HEK293 (cell line): ENCODE measurements at regions not wholly inside any gene's neighbourhood (a gene's known extent, or its start where the extent isn't known, plus 50 kb on each side); places are given as distances from the start of the nearest gene placed in this dataset.

Source experiments
- CTCF ChIA-PET: fragments of 350-600 bp; formaldehyde crosslinking; extraction: SDS; loops from one replicate; lab custom pipeline; 2021; ENCODE audit warnings: antibody characterized with exemption; lab: Yijun Ruan, JAX
- POLR2A ChIA-PET: fragments of 300-600 bp; formaldehyde crosslinking; extraction: SDS; loops from one replicate; lab custom pipeline; 2020; ENCODE audit warnings: antibody characterized with exemption, inconsistent platforms; lab: Yijun Ruan, JAX
- H3K27ac ChIP-seq: fragments of 200-500 bp; sonication (Bioruptor generic); 2 replicates; pipeline ENCODE4 v1.5.1; 2014; ENCODE audit warnings: low read depth, low read length, control low read depth, inconsistent platforms; ENCODE audit errors: extremely low read depth
- H3K36me3 ChIP-seq, 2 experiments: fragments of 200-500 bp in 1 of 2; sonication (Bioruptor generic) in 1 of 2; 1 replicate in 1 of 2; 2 replicates in 1 of 2; pipeline ENCODE4 v1.5.1; 2014 to 2017; ENCODE audit warnings: inconsistent platforms in 2 of 2, low read length in 2 of 2; ENCODE audit not compliant: control insufficient read depth in 2 of 2, insufficient read depth in 1 of 2
- H3K4me1 ChIP-seq: fragments of 200-500 bp; sonication (Bioruptor generic); 2 replicates; pipeline ENCODE4 v1.5.1; 2014; ENCODE audit warnings: mild to moderate bottlenecking, low read length, inconsistent platforms; ENCODE audit not compliant: control insufficient read depth, insufficient read depth
- H3K4me3 ChIP-seq: 2 replicates; pipeline ENCODE4 v1.5.1; 2011; ENCODE audit warnings: low read depth, mild to moderate bottlenecking, control low read depth, low read length, moderate library complexity
- H3K9me3 ChIP-seq: fragments of 200-500 bp; sonication (Bioruptor generic); 2 replicates; pipeline ENCODE4 v1.5.1; 2014; ENCODE audit warnings: low read depth, low read length, inconsistent platforms; ENCODE audit not compliant: control insufficient read depth, insufficient read depth
- EGR2 ChIP-seq: fragments of 450-650 bp; formaldehyde crosslinking; IDR thresholded peaks from 2 replicates; pipeline ENCODE4 v1.5.1; 2016; ENCODE audit warnings: low read depth, missing biosample characterization, missing genetic modification characterization
- GLIS2 ChIP-seq: fragments of 450-650 bp; formaldehyde crosslinking; IDR thresholded peaks from 2 replicates; pipeline ENCODE4 v1.5.1; 2016; ENCODE audit warnings: missing biosample characterization, missing genetic modification characterization
- KLF7 ChIP-seq: fragments of 450-650 bp; formaldehyde crosslinking; IDR thresholded peaks from 2 replicates; pipeline ENCODE4 v1.5.1; 2016; ENCODE audit warnings: missing biosample characterization, missing genetic modification characterization, borderline replicate concordance
- KLF8 ChIP-seq: fragments of 450-650 bp; formaldehyde crosslinking; IDR thresholded peaks from 2 replicates; pipeline ENCODE4 v1.5.1; 2016; ENCODE audit warnings: missing biosample characterization, missing genetic modification characterization
- MZF1 ChIP-seq: fragments of 450-650 bp; formaldehyde crosslinking; IDR thresholded peaks from 2 replicates; pipeline ENCODE4 v1.5.1; 2017; ENCODE audit warnings: missing biosample characterization, missing genetic modification characterization, borderline replicate concordance
- PRDM10 ChIP-seq: fragments of 450-650 bp; formaldehyde crosslinking; IDR thresholded peaks from 2 replicates; pipeline ENCODE4 v1.5.1; 2016; ENCODE audit warnings: missing biosample characterization, missing genetic modification characterization
- SALL2 ChIP-seq: fragments of 450-650 bp; formaldehyde crosslinking; IDR thresholded peaks from 2 replicates; pipeline ENCODE4 v1.5.0; 2017; ENCODE audit warnings: missing biosample characterization, mild to moderate bottlenecking, missing genetic modification characterization, borderline replicate concordance
- SP2 ChIP-seq: fragments of 450-650 bp; formaldehyde crosslinking; IDR thresholded peaks from 2 replicates; pipeline ENCODE4 v1.5.1; 2016; ENCODE audit warnings: missing biosample characterization, missing genetic modification characterization
- YY2 ChIP-seq: fragments of 450-650 bp; formaldehyde crosslinking; IDR thresholded peaks from 2 replicates; pipeline ENCODE4 v1.5.1; 2016; ENCODE audit warnings: missing biosample characterization, missing genetic modification characterization
- ZBTB10 ChIP-seq: fragments of 450-650 bp; formaldehyde crosslinking; IDR thresholded peaks from 2 replicates; pipeline ENCODE4 v1.5.1; 2016; ENCODE audit warnings: missing biosample characterization, missing genetic modification characterization
- ZBTB26 ChIP-seq: fragments of 450-650 bp; formaldehyde crosslinking; optimal IDR thresholded peaks from 2 replicates; pipeline ENCODE3; 2016; ENCODE audit warnings: missing biosample characterization, mild to moderate bottlenecking, missing genetic modification characterization
- ZBTB48 ChIP-seq: fragments of 450-650 bp; formaldehyde crosslinking; IDR thresholded peaks from 2 replicates; pipeline ENCODE4 v1.5.1; 2016; ENCODE audit warnings: missing biosample characterization, missing genetic modification characterization
- ZNF138 ChIP-seq: fragments of 450-650 bp; formaldehyde crosslinking; IDR thresholded peaks from 2 replicates; pipeline ENCODE4 v1.5.1; 2016; ENCODE audit warnings: missing biosample characterization, missing genetic modification characterization, borderline replicate concordance
- ZNF174 ChIP-seq: fragments of 450-650 bp; formaldehyde crosslinking; IDR thresholded peaks from 2 replicates; pipeline ENCODE4 v1.5.0; 2017; ENCODE audit warnings: missing biosample characterization, mild to moderate bottlenecking, missing genetic modification characterization
- ZNF18 ChIP-seq: fragments of 450-650 bp; formaldehyde crosslinking; IDR thresholded peaks from 2 replicates; pipeline ENCODE4 v1.5.1; 2016; ENCODE audit warnings: missing biosample characterization, missing genetic modification characterization
- ZNF221 ChIP-seq: fragments of 450-650 bp; formaldehyde crosslinking; IDR thresholded peaks from 2 replicates; pipeline ENCODE4 v1.5.1; 2017; ENCODE audit warnings: missing biosample characterization, missing genetic modification characterization, borderline replicate concordance
- ZNF26 ChIP-seq: fragments of 450-650 bp; formaldehyde crosslinking; IDR thresholded peaks from 2 replicates; pipeline ENCODE4 v1.5.1; 2016; ENCODE audit warnings: missing biosample characterization, missing genetic modification characterization
- ZNF416 ChIP-seq: fragments of 450-650 bp; formaldehyde crosslinking; IDR thresholded peaks from 2 replicates; pipeline ENCODE4 v1.5.1; 2016; ENCODE audit warnings: missing biosample characterization, missing genetic modification characterization
- ZNF48 ChIP-seq: fragments of 450-650 bp; formaldehyde crosslinking; IDR thresholded peaks from 2 replicates; pipeline ENCODE4 v1.5.1; 2016; ENCODE audit warnings: missing biosample characterization, missing genetic modification characterization
- ZNF621 ChIP-seq: fragments of 450-650 bp; formaldehyde crosslinking; IDR thresholded peaks from 2 replicates; pipeline ENCODE4 v1.5.1; 2017; ENCODE audit warnings: missing biosample characterization, missing genetic modification characterization
- ZNF645 ChIP-seq: fragments of 450-650 bp; formaldehyde crosslinking; IDR thresholded peaks from 2 replicates; pipeline ENCODE4; 2016; ENCODE audit warnings: missing biosample characterization, missing genetic modification characterization
- ZNF654 ChIP-seq: fragments of 450-650 bp; formaldehyde crosslinking; IDR thresholded peaks from 2 replicates; pipeline ENCODE4 v1.5.1; 2016; ENCODE audit warnings: low read depth, missing biosample characterization, missing genetic modification characterization
- ZNF707 ChIP-seq: fragments of 450-650 bp; formaldehyde crosslinking; IDR thresholded peaks from 2 replicates; pipeline ENCODE4 v1.5.1; 2016; ENCODE audit warnings: missing biosample characterization, missing genetic modification characterization
- ZNF791 ChIP-seq: fragments of 450-650 bp; formaldehyde crosslinking; IDR thresholded peaks from 2 replicates; pipeline ENCODE4 v1.5.1; 2016; ENCODE audit warnings: missing biosample characterization, missing genetic modification characterization

GRCh38 chr18:68469049-68469625 lies 245.8 kb downstream of the TMX3 start:
- Histone ChIP-seq H3K4me1 (no peaks in the 10 kb centered on the region), H3K9me3 (no peaks in the 10 kb centered on the region), H3K4me3 (no peak overlapping the region), H3K27ac (no peak overlapping the region), H3K36me3 (no peaks in the 10 kb centered on the region)
- ChIA-PET POLR2A (no interaction called here), CTCF (no interaction called here)
- TF ChIP-seq ZBTB10 (tag by site-specific recombination) (no peak), ZBTB48 (tag by site-specific recombination) (no peak), ZNF26 (tag by site-specific recombination) (no peak), ZNF221 (tag by site-specific recombination) (no peak), SALL2 (tag by site-specific recombination) (no peak), PRDM10 (tag by site-specific recombination) (no peak), EGR2 (tag by site-specific recombination) (no peak), ZNF18 (tag by site-specific recombination) (no peak), ZNF654 (tag by site-specific recombination) (no peak), ZNF621 (tag by site-specific recombination) (no peak)
- TF ChIP-seq, all 188 proteins: peak for 0

- no peak overlapping the region for H3K27ac ChIP-seq
- no peaks in the 10 kb centered on the region for H3K4me1 ChIP-seq
- no peaks in the 10 kb centered on the region for H3K36me3 ChIP-seq
- CTCF ChIA-PET: interaction anchor here (0.6 kb wide), 1 partner anchor 17 kb away, joined by 3 read pairs; no protein-coding TSS in a partner anchor
- no peaks in the 10 kb centered on the region for H3K9me3 ChIP-seq
- H3K4me3 ChIP-seq: no peak overlapping the region
- TF ChIP-seq ZNF138 (tag by site-specific recombination) (no peak), ZNF48 (tag by site-specific recombination) (no peak), YY2 (tag by site-specific recombination) (no peak), ZNF707 (tag by site-specific recombination) (no peak), ZNF416 (tag by site-specific recombination) (no peak), ZNF791 (tag by site-specific recombination) (no peak), ZNF174 (no peak), SP2 (tag by site-specific recombination) (no peak), KLF8 (no peak), KLF7 (tag by site-specific recombination) (no peak), ZBTB26 (tag by site-specific recombination) (no peak), ZNF645 (tag by site-specific recombination) (no peak), GLIS2 (tag by site-specific recombination) (no peak), MZF1 (tag by site-specific recombination) (no peak)
- POLR2A ChIA-PET: no interaction called here
Observed at GRCh38 chr18:68467957-68468356, 247.0 kb downstream of the TMX3 start.
